Immature natural killer cell (primary cell): ENCODE measurements at regions not wholly inside any gene's neighbourhood (a gene's known extent, or its start where the extent isn't known, plus 50 kb on each side); places are given as distances from the start of the nearest gene placed in this dataset.

Source experiments
- DNase-seq, 3 donors: peaks; one replicate each; pipeline ENCODE4 v3.0.0; 2022; ENCODE audit warnings: mixed read lengths in 1 of 3
- H3K27ac Mint-ChIP-seq, 6 donors: one replicate each; pipeline ENCODE4 v1.8.0; 2020; ENCODE audit warnings: mixed read lengths in 6 of 6, mild to moderate bottlenecking in 5 of 6, inconsistent platforms in 4 of 6, moderate library complexity in 3 of 6
- H3K27me3 Mint-ChIP-seq, 3 donors: one replicate each; pipeline ENCODE4 v1.8.0; 2020 to 2021; ENCODE audit warnings: low read depth in 3 of 3, mild to moderate bottlenecking in 3 of 3, mixed read lengths in 3 of 3, moderate library complexity in 3 of 3, inconsistent platforms in 1 of 3
- H3K36me3 Mint-ChIP-seq, 3 donors: one replicate each; pipeline ENCODE4 v1.8.0; 2020; ENCODE audit warnings: mixed read lengths in 3 of 3, inconsistent platforms in 2 of 3, mild to moderate bottlenecking in 2 of 3
- H3K4me1 Mint-ChIP-seq, 2 donors: one replicate each; pipeline ENCODE4 v1.8.0; 2020; ENCODE audit warnings: inconsistent platforms in 2 of 2, mild to moderate bottlenecking in 2 of 2, mixed read lengths in 2 of 2, moderate library complexity in 1 of 2
- H3K4me3 Mint-ChIP-seq, 5 donors: one replicate each; pipeline ENCODE4 v1.8.0; 2020; ENCODE audit warnings: mild to moderate bottlenecking in 5 of 5, mixed read lengths in 5 of 5, inconsistent platforms in 3 of 5, moderate library complexity in 3 of 5
- H3K9me3 Mint-ChIP-seq, 6 donors: one replicate each; pipeline ENCODE4 v1.8.0; 2020; ENCODE audit warnings: mild to moderate bottlenecking in 6 of 6, mixed read lengths in 6 of 6, inconsistent platforms in 4 of 6, moderate library complexity in 3 of 6

DNA sequence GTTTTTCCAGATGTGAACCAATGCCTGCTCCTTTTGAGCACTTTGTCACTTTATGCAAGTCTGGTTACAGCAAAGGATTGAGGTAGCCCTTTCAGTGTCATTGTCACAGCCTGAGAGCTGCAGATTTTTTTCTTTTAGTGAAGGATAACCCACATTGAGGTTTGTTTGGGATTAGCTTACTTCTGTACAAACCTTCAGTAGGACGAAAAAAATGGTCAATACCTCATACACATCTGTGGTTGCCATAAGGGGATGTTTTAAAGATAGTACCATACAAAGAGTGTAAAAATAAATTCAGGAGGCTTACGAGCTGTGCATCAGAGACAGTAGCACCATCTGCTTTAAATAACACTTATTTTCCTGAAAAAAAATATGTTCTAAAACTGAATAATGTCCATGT, 566.0 kb downstream of the AJAP1 start:
- no peak for DNase-seq
- H3K9me3 Mint-ChIP-seq = no peaks in the 10 kb centered on the region
- H3K4me1 Mint-ChIP-seq = no peaks in the 10 kb centered on the region
- H3K4me3 Mint-ChIP-seq = no peak overlapping the region
- no peaks in the 10 kb centered on the region for H3K36me3 Mint-ChIP-seq
- H3K27me3 Mint-ChIP-seq = peaks cover 2 to 6% (median 4%) of the 10 kb centered on the region in 3 donors
- no peak overlapping the region for H3K27ac Mint-ChIP-seq

DNA sequence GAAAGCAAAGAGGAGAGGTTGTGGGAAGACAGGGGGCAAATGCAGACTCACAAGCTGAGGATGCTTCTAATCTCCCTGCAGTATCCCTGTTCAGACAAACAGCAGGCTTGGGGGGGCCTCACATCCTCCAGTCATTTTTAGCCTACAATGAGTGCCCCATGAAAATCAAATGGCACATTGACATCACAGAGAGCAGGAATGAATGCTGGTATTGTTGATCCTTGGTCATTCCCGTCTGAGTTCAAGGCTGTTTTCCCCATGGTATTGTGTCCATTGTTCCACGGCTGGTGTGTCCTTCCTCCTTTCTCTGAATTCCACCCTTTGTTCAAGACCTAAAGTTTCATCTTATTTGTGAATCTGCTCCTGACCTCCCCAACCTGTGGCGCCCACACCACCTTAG, 545.6 kb downstream of the AJAP1 start:
- Mint-ChIP-seq H3K9me3 (peaks cover 0 to 2% (median 0%) of the 10 kb centered on the region in 6 donors), H3K27me3 (peaks cover 0 to 5% (median 4%) of the 10 kb centered on the region in 3 donors), H3K4me3 (no peak overlapping the region), H3K36me3 (no peaks in the 10 kb centered on the region), H3K4me1 (no peaks in the 10 kb centered on the region), H3K27ac (no peak overlapping the region)
- DNase-seq = no peak

DNA sequence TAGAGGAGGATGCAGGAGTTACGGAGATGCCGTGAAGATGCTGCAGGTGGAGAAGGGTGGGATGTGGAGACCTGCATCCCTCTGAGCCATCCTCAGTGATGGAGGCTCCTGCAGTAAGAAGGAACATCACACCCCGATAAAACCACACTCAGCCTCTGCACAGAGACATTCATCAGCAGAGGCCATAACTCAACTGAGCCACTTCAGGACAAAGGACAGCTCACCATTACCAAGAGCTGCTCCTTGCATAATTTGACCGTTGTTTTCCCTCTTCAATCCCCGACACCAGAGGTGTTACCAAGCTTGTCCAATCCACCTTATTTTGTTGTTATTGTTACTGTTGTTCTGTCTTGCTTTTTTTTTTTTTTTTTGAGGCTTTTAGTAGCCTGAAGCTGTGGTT, 543.9 kb downstream of the AJAP1 start:
- Mint-ChIP-seq H3K36me3 (no peaks in the 10 kb centered on the region), H3K27ac (no peak overlapping the region), H3K9me3 (peaks cover 0 to 2% (median 0%) of the 10 kb centered on the region in 6 donors), H3K27me3 (peaks cover 1 to 2% (median 2%) of the 10 kb centered on the region in 3 donors), H3K4me1 (no peaks in the 10 kb centered on the region), H3K4me3 (no peak overlapping the region)
- no peak for DNase-seq

DNA sequence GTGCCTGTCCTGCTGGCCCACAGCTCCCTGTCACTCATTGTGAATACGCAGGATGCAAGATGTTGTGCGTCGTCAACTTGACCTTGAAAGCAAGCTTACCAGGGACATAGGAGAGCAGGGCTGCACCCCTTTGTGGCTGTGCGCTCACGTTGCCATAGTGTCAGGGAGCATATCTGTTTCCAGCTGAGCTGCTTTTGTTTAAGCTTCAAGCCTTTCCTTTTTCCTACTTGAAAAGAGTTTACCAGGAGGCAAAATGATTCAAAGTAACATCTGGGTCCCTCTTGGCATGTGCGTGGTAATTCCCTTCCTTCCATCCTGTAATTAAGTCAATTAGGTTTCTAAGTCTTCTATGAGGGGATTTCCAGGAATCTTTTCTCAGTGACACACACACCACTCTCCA, 537.1 kb downstream of the AJAP1 start:
- Mint-ChIP-seq H3K36me3 (no peaks in the 10 kb centered on the region), H3K4me1 (no peaks in the 10 kb centered on the region), H3K4me3 (no peak overlapping the region), H3K9me3 (no peaks in the 10 kb centered on the region), H3K27ac (no peak overlapping the region), H3K27me3 (peaks cover 1 to 4% (median 2%) of the 10 kb centered on the region in 3 donors)
- DNase-seq = no peak

DNA sequence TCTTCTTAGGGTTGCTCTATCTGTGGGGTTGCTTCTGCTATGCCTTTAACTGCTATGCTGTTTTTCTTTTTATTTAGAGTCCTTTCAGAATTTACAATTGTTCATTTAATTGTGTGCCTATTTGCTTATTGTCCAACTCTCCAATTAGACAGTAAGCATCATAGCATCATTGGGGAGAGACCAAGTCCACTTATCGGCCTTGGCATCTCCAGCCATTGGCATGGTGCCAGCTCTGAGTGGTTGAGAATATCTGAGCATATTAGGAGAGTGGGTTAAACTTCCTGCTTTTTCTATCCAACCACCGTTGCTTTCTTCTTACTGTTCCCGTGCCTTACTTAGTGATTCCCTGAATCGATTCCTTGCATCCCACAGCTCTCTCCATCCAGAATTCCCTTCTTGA, 535.0 kb downstream of the AJAP1 start:
- peaks cover 0 to 2% (median 0%) of the 10 kb centered on the region in 6 donors for H3K9me3 Mint-ChIP-seq
- no peak overlapping the region for H3K27ac Mint-ChIP-seq
- H3K27me3 Mint-ChIP-seq = peaks cover 0 to 3% (median 2%) of the 10 kb centered on the region in 3 donors
- H3K4me1 Mint-ChIP-seq = no peaks in the 10 kb centered on the region
- H3K4me3 Mint-ChIP-seq = no peak overlapping the region
- no peak for DNase-seq
- no peaks in the 10 kb centered on the region for H3K36me3 Mint-ChIP-seq

DNA sequence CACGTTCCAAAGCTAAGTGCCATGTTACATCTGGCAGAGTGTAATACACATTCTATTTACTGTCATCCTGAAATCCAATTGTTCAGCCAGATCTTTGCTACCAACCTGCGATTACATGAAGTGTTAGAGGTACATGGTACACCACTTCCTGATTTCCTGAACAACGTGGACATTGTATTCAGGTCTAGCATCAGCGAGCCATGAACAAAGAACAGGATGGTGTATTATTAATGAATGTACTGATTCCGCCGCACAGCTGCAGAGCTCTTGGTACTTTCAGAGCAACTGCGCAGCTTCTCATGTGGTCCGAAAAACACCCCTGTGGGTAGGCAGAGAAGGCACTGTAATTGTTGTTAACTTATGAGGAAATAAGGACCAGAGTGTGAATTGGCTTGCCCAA, 511.4 kb downstream of the AJAP1 start:
- H3K9me3 Mint-ChIP-seq = no peaks in the 10 kb centered on the region
- H3K27me3 Mint-ChIP-seq = peaks cover 0 to 6% (median 3%) of the 10 kb centered on the region in 3 donors
- no peak overlapping the region for H3K27ac Mint-ChIP-seq
- H3K36me3 Mint-ChIP-seq = no peaks in the 10 kb centered on the region
- no peak overlapping the region for H3K4me3 Mint-ChIP-seq
- no peak for DNase-seq
- H3K4me1 Mint-ChIP-seq = no peaks in the 10 kb centered on the region

DNA sequence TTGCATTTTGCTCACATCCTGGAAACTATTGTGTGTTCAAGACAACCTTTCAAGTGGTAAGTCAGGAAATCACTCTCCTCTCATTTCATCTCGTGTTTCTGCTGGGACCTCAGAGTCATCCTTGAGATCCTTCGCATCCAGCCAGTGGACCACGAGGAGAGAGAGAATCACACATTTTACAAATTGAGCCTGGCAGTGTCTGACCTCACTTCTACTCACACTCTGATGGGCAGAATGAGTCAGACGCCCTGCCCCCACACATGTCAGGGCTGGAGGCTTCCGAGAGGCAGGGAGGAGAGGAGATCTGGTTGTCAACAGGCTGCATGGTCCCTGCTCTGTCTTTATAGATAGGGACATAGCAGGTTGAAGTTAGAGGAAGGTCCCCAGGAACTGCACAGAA, 509.7 kb downstream of the AJAP1 start:
- Mint-ChIP-seq H3K27ac (no peak overlapping the region), H3K4me1 (no peaks in the 10 kb centered on the region), H3K27me3 (peaks cover 0 to 3% (median 3%) of the 10 kb centered on the region in 3 donors), H3K36me3 (no peaks in the 10 kb centered on the region), H3K4me3 (no peak overlapping the region), H3K9me3 (peaks cover 0 to 4% (median 0%) of the 10 kb centered on the region in 6 donors)
- no peak for DNase-seq

DNA sequence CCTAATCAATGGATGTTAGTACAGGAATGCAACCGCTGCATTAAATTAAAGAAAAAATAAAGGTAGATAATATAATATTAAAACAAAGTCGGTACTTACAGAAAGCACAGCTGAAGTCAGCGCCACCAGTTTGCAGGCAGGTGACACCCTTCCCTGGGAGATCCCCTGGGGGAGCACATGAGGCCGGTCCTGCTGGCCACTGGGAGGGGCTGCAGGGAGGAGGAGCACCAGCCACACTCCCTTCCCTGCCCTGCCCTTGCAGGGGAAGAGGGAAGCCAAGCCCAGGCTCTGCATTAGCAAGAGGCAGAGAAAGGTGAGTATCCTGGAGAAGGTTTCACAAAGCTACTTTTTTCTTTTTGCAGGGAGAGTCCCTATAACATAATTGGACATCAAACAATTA, 507.0 kb downstream of the AJAP1 start:
- no peaks in the 10 kb centered on the region for H3K4me1 Mint-ChIP-seq
- DNase-seq = no peak
- peaks cover 1 to 7% (median 5%) of the 10 kb centered on the region in 3 donors for H3K27me3 Mint-ChIP-seq
- no peak overlapping the region for H3K4me3 Mint-ChIP-seq
- H3K9me3 Mint-ChIP-seq = peaks cover 0 to 8% (median 0%) of the 10 kb centered on the region in 6 donors
- no peaks in the 10 kb centered on the region for H3K36me3 Mint-ChIP-seq
- no peak overlapping the region for H3K27ac Mint-ChIP-seq

DNA sequence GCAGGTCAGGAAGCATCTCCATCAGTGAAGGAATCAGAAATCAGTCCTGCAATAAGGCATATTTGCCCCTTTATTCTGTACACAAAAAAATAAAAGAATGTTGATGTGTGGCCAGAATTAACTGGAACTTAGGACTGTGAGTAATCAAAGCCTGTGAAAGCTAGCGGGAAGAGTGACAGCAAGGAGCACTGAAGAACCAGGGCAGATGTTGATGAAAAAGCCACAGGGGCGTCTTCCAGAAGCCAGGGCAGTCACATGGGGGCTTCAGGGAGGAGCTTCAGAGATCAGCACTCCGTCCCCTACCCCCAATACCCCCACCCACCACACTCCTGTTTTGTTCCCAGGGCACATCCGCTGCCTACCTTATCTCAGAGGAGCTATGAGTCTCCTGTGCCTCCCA, 502.8 kb downstream of the AJAP1 start:
- Mint-ChIP-seq H3K4me1 (no peaks in the 10 kb centered on the region), H3K4me3 (no peak overlapping the region), H3K36me3 (no peaks in the 10 kb centered on the region), H3K27me3 (peaks cover 1 to 8% (median 4%) of the 10 kb centered on the region in 3 donors), H3K27ac (no peak overlapping the region), H3K9me3 (peaks cover 0 to 8% (median 0%) of the 10 kb centered on the region in 6 donors)
- DNase-seq = no peak

DNA sequence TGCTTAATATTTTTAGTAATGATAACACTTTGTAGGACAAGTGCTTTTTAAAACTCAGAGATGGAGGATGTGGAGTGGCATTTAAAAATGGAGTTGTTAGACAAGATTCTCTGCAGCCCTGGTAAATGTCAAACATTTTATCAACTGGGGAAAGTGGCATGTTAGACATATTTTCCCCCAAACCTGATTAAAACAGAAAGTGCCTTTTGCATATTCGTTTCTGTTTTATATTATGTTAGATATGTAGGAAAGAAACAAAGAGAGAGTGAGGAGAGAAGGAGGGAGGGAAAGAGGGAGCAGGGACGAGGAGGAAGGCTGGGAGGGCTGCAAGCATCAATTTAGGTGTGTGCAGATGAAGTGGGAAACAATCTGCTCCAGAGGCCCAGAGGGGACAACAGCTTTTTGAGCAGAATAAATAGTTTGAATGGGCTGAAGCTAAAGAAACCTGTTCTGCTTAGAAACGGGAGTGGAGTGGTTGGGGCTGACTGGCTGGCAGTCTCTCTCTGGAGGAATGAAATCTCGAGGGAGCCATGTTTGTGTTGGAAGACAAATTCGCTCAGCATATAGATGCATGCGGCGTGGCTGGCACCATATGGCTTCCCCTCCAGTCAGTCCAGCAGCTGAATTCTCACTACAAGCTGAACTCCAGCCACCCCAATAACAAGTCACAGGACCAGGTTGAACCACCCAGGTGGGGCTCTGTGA, 502.2 kb downstream of the AJAP1 start:
- no peak for DNase-seq
- no peak overlapping the region for H3K4me3 Mint-ChIP-seq
- H3K27ac Mint-ChIP-seq = no peak overlapping the region
- H3K36me3 Mint-ChIP-seq = no peaks in the 10 kb centered on the region
- H3K27me3 Mint-ChIP-seq = peaks cover 2 to 5% (median 4%) of the 10 kb centered on the region in 3 donors
- peaks cover 0 to 8% (median 0%) of the 10 kb centered on the region in 6 donors for H3K9me3 Mint-ChIP-seq
- H3K4me1 Mint-ChIP-seq = no peaks in the 10 kb centered on the region

DNA sequence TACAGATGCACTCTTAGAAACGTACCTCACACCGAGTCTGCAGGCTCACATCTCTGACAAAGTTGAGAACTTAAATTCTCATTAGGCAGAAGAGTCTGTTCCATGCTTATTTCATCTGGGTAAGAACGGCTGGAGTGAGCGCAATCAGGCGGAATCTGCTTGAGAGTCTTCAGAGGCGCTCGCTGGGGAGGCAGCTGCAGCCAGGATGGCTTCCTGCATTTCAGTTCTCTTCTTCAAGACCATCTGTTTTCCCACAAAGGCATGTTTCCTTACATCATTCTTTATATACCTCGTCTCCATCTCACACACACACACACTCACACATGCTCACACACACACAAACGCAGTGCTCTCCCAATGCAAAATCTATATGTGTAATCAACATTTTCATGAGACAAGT, 497.1 kb downstream of the AJAP1 start:
- DNase-seq = no peak
- peaks cover 1 to 4% (median 4%) of the 10 kb centered on the region in 3 donors for H3K27me3 Mint-ChIP-seq
- H3K27ac Mint-ChIP-seq = no peak overlapping the region
- no peaks in the 10 kb centered on the region for H3K36me3 Mint-ChIP-seq
- H3K9me3 Mint-ChIP-seq = no peaks in the 10 kb centered on the region
- H3K4me3 Mint-ChIP-seq = no peak overlapping the region
- no peaks in the 10 kb centered on the region for H3K4me1 Mint-ChIP-seq

DNA sequence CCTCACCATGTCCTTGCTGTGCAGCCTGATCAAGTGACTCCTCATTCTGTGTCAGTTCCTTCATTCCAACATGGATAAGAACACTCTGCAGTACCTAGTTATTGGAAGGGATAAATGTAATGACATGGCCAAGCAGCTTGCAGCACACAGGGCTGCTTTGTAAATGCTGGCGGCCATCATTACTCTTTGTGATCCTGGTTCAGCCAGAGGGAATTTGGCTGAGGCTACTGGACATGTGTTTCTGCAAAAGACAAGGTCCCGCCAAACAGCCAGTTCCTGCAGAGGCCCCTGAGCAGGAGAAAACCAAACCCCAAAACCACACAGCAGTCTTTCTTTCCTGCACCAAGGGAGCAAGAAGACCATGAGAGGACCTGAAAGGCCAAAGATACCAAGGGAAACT, 495.8 kb downstream of the AJAP1 start:
- Mint-ChIP-seq H3K27me3 (peaks cover 1 to 7% (median 5%) of the 10 kb centered on the region in 3 donors), H3K36me3 (no peaks in the 10 kb centered on the region), H3K27ac (no peak overlapping the region), H3K4me1 (no peaks in the 10 kb centered on the region), H3K9me3 (no peaks in the 10 kb centered on the region), H3K4me3 (no peak overlapping the region)
- DNase-seq = no peak

DNA sequence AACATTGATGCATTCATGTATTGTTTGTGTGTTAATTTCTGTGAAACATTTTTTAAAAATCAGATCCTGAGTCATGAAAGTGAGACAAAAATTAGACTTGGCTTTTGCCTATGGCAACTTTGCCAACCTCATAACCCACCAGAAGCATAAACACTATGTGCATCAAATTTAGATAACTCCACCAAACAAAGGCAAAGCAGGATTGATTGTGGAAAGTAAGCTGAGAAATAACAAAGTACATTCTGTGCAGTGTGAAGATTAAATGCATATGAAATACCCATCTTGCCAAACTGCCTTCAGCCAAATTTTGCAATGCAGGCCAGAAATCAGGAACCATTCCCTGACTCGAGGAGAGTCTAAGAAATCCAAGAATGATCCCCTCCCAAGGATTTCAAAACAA, 493.4 kb downstream of the AJAP1 start:
- DNase-seq = no peak
- H3K27me3 Mint-ChIP-seq = peaks cover 4 to 11% (median 7%) of the 10 kb centered on the region in 3 donors
- H3K36me3 Mint-ChIP-seq = no peaks in the 10 kb centered on the region
- H3K9me3 Mint-ChIP-seq = no peaks in the 10 kb centered on the region
- H3K4me1 Mint-ChIP-seq = no peaks in the 10 kb centered on the region
- H3K27ac Mint-ChIP-seq = no peak overlapping the region
- no peak overlapping the region for H3K4me3 Mint-ChIP-seq

DNA sequence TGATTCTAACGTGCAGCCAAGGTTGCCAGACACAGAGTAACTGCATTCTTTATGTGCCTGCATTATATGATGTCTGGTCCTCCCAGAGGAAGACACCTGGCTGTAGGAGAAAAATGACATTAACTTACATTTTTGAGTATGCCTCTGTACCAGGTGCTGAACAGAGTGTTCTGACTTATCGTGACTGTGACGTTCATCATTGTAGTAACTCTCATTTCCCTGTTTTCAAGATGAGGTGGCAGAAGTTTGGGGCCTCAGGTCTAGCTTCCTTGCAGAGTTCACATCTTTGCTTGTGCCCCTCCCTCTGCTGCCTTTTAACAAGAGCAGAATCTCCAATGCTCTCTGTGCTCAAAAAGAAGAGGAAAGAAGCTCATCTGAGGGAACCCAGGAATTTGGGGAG, 488.0 kb downstream of the AJAP1 start:
- Mint-ChIP-seq H3K4me1 (no peaks in the 10 kb centered on the region), H3K27ac (no peak overlapping the region), H3K36me3 (no peaks in the 10 kb centered on the region), H3K27me3 (peaks cover 5 to 13% (median 5%) of the 10 kb centered on the region in 3 donors), H3K9me3 (no peaks in the 10 kb centered on the region), H3K4me3 (no peak overlapping the region)
- DNase-seq = no peak

DNA sequence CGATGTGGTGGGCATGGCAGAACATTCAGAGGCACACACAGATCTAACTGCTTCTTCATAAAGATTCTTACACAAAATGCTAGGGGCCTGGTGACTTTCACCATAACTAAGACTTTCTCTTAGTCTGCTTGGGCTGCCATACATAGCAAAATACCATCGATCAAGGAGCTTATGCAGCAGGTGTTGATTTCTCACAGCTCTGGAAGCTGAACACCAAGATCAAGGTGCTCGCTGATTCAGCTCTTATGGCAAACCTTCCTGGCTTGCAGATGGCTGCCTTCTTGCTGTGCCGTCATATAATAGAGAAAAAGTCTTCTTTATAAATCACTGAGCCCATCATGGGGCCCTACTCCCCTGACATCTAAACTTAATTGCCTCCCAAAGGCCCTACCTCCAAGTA, 487.3 kb downstream of the AJAP1 start:
- H3K27ac Mint-ChIP-seq = no peak overlapping the region

More for the DNA sequence above, 487.3 kb downstream of the AJAP1 start:
- Mint-ChIP-seq H3K27me3 (peaks cover 5 to 13% (median 5%) of the 10 kb centered on the region in 3 donors), H3K36me3 (no peaks in the 10 kb centered on the region), H3K4me1 (no peaks in the 10 kb centered on the region), H3K9me3 (no peaks in the 10 kb centered on the region), H3K4me3 (no peak overlapping the region)
- DNase-seq = no peak
